ENCODE measurements at regions not wholly inside any gene's neighbourhood (a gene's known extent, or its start where the extent isn't known, plus 50 kb on each side); places are given as distances from the start of the nearest gene placed in this dataset.

GRCh38 chr16:48971571-48972077 is 310.0 kb downstream of the CBLN1 start:
- 76% methylated on average over 4 of the region's 4 CpGs for WGBS
- no peak for TF ChIP-seq MAX (IDR thresholded peaks at IDR 0.05)
- TF ChIP-seq REST (IDR thresholded peaks at IDR 0.05): no peak
- TF ChIP-seq RXRA (IDR thresholded peaks at IDR 0.05): no peak
- no peak for TF ChIP-seq RAD21 (IDR thresholded peaks at IDR 0.05)
- TF ChIP-seq JUND (IDR thresholded peaks at IDR 0.05): no peak
- TF ChIP-seq FOXA1 (IDR thresholded peaks at IDR 0.05): no peak
- no peak for TF ChIP-seq ZBTB33 (IDR thresholded peaks at IDR 0.05)
- no peak for TF ChIP-seq GABPA (IDR thresholded peaks at IDR 0.05 in 1 of 2, conservative IDR thresholded peaks at IDR 0.05 in 1 of 2)
- no peak for TF ChIP-seq CTCF (IDR thresholded peaks at IDR 0.05; ENCODE audit: low read depth, low read length, missing input control)
- TF ChIP-seq EGR1 (IDR thresholded peaks at IDR 0.05; ENCODE audit: low read depth in 2 of 2): no peak
- no peak for TF ChIP-seq FOXA2 (IDR thresholded peaks at IDR 0.05)
- TF ChIP-seq YY1 (IDR thresholded peaks at IDR 0.05): no peak
- TF ChIP-seq SP1 (IDR thresholded peaks at IDR 0.05): no peak

GRCh38 chr16:48970216-48970615 is 311.4 kb downstream of the CBLN1 start:
- TF ChIP-seq JUND (IDR thresholded peaks at IDR 0.05) (no peak), TAF1 (conservative IDR thresholded peaks at IDR 0.05) (no peak), GABPA (IDR thresholded peaks at IDR 0.05 in 1 of 2, conservative IDR thresholded peaks at IDR 0.05 in 1 of 2) (no peak)
- no peaks in the 10 kb centered on the region for H3K36me3 ChIP-seq (ENCODE audit: control insufficient read depth in 4 of 4, insufficient read depth in 3 of 4, low read depth in 1 of 4, low read length in 3 of 4)
- H3K9me3 ChIP-seq (ENCODE audit: control insufficient read depth in 4 of 4, low read length in 3 of 4): no peaks in the 10 kb centered on the region
- no peaks in the 10 kb centered on the region for H3K4me1 ChIP-seq (ENCODE audit: control insufficient read depth in 4 of 4, insufficient read depth in 4 of 4, low read length in 3 of 4)
- no peaks in the 10 kb centered on the region for H3K27me3 ChIP-seq (ENCODE audit: control insufficient read depth in 4 of 4, insufficient read depth in 4 of 4, low read length in 3 of 4)
- no peak overlapping the region for H3K27ac ChIP-seq (ENCODE audit: low read depth in 1 of 2, low read length in 2 of 2)
- 81% methylated on average over 7 of the region's 7 CpGs for WGBS
- DNase-seq (ENCODE audit: low spot score): no peak
- H3K9ac ChIP-seq (ENCODE audit: low read depth in 1 of 2, low read length in 2 of 2): no peak overlapping the region
- H3K4me3 ChIP-seq (ENCODE audit: low read depth in 1 of 3, low read length in 3 of 3): no peak overlapping the region

More at GRCh38 chr16:48971571-48972077, 310.0 kb downstream of the CBLN1 start:
- no peaks in the 10 kb centered on the region for H3K27me3 ChIP-seq (ENCODE audit: control insufficient read depth in 4 of 4, insufficient read depth in 4 of 4, low read length in 3 of 4)
- no peak overlapping the region for H3K27ac ChIP-seq (ENCODE audit: low read depth in 1 of 2, low read length in 2 of 2)
- H3K4me1 ChIP-seq (ENCODE audit: control insufficient read depth in 4 of 4, insufficient read depth in 4 of 4, low read length in 3 of 4): no peaks in the 10 kb centered on the region
- H3K9ac ChIP-seq (ENCODE audit: low read depth in 1 of 2, low read length in 2 of 2): no peak overlapping the region
- no peaks in the 10 kb centered on the region for H3K9me3 ChIP-seq (ENCODE audit: control insufficient read depth in 4 of 4, low read length in 3 of 4)
- no peak for DNase-seq (ENCODE audit: low spot score)
- no peak overlapping the region for H3K4me3 ChIP-seq (ENCODE audit: low read depth in 1 of 3, low read length in 3 of 3)
- no peaks in the 10 kb centered on the region for H3K36me3 ChIP-seq (ENCODE audit: control insufficient read depth in 4 of 4, insufficient read depth in 3 of 4, low read depth in 1 of 4, low read length in 3 of 4)
